GM21360 (cell line): ENCODE measurements at regions not wholly inside any gene's neighbourhood (a gene's known extent, or its start where the extent isn't known, plus 50 kb on each side); places are given as distances from the start of the nearest gene placed in this dataset.

Experiments used
- ATAC-seq: cut with Tn5 transposase; IDR thresholded peaks from one replicate; pipeline ENCODE4 v1.9.1; 2021; ENCODE audit warnings: mild to moderate bottlenecking, moderate library complexity; ENCODE audit not compliant: unreplicated experiment

GRCh38 chr1:209429611-209430010 lies 153.9 kb upstream of the CAMK1G start:
- ATAC-seq = no peak

- no peak for ATAC-seq
Observed at GRCh38 chr1:209430107-209430506, 153.4 kb upstream of the CAMK1G start.

DNA sequence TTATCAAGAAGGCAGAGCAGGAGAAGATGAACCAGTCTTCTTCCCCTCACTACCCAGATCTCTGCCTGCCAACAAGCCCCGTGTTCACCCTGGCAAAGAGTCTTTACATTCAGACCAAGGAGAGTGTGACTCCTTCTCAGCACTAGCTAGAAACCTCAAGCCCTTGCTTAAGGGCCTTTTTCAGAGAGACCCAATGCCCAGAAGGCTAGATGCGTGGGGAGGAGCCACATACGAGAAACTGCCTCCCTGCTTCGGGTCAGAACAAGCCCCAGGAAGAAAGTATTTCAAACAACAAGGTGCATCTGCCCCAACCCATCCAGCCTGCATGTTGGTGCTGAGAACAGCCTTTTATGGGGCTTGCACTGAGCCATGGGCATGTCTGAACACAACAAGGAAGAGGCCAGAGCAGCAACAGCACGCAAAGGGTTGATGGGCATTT lies 152.7 kb upstream of the CAMK1G start:
- no peak for ATAC-seq

DNA sequence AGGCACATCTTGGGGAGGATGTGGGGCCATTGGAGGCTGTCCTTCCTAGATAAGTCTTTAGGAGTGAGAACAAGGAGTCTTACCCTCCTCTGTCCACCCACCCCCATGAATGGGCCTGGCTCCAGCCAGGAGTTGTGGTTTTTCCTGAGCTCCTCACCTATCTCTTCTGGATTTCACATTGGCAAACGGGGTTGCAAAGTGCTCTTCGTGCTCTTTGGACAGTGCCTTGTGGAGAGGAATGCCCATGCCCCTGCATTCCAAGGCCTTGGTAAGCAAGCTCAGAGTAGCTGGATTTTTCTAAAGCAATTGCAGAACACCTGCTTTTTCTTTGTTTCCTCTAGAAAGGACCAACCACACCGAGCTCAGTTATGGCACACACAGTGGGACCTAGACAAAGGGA lies 152.1 kb upstream of the CAMK1G start:
- ATAC-seq = no peak

GRCh38 chr1:209431813-209432442 lies 151.6 kb upstream of the CAMK1G start:
- no peak for ATAC-seq

GRCh38 chr1:209432443-209432825 lies 151.1 kb upstream of the CAMK1G start:
- ATAC-seq = no peak

DNA sequence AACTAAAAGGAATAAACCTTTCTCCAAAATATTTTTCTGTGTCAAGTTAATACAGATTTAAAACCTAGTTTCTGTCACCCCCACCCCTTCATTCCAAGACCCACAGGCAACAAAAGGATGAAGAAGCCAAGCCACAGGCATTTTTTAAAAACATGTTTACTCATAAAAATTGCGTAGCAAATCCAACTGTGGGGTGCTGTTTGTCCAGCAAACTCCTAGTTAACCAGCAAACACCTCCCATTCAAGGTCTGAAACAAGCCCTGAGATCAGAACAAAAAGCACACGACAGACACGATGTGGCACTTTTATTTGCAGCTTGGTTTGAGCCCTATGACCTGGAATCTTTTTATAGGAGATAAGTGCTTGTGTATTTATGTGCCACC lies 149.9 kb upstream of the CAMK1G start:
- ATAC-seq = no peak

- no peak for ATAC-seq
Observed at GRCh38 chr1:209434066-209434465, 149.4 kb upstream of the CAMK1G start.

DNA sequence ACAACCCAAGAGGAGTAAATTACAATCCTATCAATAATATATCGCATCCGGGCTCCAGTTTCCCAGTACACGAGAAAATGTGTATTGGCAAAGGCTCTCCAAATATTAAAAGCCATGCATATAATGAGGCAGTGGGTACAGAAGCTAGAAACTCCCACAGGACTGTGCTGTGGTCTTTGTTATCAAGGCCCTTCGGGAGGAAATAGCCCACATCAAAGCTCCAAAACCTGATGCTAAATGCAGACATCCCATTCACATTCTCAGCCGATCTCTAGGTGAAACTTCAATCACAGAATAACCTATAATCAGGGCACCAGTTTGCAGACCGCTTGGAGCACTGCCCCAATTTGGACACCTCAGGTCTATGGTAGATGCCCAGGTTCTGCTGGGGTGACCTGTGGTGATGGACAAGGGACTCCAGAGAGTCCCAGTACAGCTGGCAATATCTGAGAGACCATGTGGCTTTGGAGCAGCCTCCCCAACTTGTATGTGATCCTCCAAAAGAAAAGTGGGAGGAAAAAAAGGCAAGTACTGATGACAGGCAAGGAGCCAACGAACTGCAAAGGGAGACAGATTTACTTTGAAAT lies 148.8 kb upstream of the CAMK1G start:
- ATAC-seq = no peak

GRCh38 chr1:209435654-209436566 lies 147.6 kb upstream of the CAMK1G start:
- ATAC-seq = peak; percentile 80

- ATAC-seq = no peak
Observed at GRCh38 chr1:209439828-209440227, 143.7 kb upstream of the CAMK1G start.

DNA sequence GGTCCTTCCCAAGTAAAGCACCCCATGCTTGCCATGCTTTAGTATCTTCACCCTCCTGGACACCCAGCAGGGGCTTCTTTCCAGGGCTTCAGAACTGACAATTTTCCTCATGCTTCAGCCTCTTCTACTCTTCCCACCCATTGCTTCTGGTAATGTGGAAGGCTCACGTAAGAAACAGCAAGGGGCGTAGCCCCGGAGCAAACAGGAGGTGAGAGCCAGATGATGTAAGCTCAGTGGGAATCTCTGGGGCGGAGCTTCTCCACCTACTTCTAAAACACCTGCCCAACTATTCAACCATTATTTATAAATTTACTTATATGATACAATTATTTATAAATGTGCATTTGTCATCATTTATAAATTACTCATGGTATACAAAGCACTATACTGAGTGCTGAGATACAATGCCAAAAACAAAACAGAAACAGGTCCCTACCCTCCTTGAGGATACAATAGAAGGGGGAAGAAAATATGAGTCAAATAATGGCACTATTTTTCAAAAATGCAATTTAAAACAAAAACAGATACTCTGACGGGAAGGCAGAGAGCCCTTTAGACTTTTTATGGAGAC lies 140.1 kb upstream of the CAMK1G start:
- no peak for ATAC-seq

DNA sequence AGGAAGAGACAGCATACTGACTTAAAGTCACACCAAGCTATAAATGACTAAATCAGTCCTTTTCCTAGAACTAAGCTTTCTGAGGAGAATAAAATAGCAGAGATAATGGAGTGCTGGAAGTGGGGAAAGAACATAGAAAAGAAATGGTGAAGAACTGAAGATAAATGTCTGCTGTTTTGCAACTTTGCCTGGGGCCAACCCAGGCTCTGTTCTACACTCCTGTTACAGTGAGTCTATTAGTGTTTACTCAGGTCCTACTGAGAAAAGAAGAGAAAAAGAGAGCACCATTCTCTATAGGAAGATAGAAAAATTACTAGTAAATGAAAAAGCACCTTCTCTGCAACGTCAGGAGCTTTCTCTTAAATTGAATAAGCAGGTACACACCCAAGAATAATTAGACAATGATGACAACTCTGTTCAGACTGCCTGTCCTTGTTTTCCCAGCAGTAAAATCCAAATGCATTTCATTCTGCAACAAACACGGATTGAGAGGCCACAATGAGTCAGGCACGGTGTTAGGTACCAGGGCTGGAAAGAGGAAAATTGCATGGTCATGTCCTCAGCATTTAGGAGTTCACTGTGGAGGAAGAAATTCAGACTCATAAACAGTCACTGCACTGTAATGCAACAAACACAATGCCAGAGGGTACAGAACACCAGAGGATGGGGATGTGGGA lies 139.4 kb upstream of the CAMK1G start:
- ATAC-seq = no peak

DNA sequence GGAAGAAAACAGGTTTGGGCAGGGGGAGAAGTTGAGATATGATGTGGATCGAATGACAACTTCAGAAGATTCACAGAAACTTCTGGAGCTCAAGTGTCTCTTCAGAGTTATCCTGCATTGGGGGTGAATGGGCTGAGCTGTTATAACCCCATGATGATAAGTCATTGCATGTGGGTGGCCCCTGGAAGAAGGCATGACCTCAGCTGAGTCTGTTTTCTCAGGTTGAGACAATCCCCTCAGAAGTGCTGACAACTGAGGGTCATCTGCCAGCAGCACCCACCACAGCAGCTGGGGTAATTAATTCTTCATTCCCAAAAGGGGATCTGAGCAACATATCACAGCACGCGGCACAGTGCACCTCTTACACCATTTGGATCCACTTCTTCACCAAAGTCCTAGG lies 138.6 kb upstream of the CAMK1G start:
- no peak for ATAC-seq

DNA sequence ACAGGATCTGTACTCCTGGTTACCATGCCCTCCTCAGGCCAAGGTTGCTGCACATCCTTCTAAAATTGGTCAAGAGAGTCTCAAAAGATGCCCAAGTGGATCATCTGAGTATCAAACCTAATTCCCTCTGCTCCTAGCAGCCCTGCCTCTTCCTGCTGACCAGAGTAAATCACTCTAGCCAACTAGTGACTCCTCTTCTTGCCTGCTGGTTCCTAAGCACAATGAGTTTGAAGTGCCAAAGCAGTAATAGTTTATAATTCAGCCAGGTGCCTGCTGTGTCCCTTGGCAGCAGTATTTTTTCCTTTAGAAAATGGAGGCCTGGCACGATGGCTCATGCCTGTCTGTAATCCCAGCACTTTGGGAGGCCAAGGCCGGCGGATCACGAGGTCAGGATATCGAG lies 137.9 kb upstream of the CAMK1G start:
- ATAC-seq = no peak

GRCh38 chr1:209446356-209446755 lies 137.2 kb upstream of the CAMK1G start:
- ATAC-seq = no peak

- no peak for ATAC-seq
Observed at GRCh38 chr1:209454340-209454994, 129.0 kb upstream of the CAMK1G start.

GRCh38 chr1:209455145-209455544 lies 128.4 kb upstream of the CAMK1G start:
- ATAC-seq = no peak

- ATAC-seq = no peak
Observed at GRCh38 chr1:209455661-209456358, 127.7 kb upstream of the CAMK1G start.

DNA sequence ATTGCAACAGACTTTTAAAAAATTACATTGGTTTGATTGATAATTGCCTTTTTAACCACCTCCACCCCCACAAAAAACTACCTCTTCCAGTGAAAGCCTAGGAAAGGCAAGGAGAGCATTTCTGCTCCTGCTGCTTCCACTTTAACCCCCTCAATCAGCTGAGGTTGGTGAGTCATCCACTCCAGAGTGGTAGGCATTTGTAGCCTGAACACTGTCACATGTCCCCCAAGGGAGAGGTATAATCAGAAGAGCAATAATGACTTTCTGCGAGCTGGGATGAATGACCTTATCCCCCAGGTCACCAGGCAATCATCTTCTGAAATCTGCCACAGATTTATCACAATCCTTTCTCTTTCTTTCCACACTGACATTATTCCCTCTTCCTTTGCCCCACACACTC lies 126.6 kb upstream of the CAMK1G start:
- no peak for ATAC-seq
